ENCODE measurements at regions not wholly inside any gene's neighbourhood (a gene's known extent, or its start where the extent isn't known, plus 50 kb on each side); places are given as distances from the start of the nearest gene placed in this dataset.

- no peak for ATAC-seq (ENCODE audit: low FRiP score)
- Histone ChIP-seq H3K4me3 (ENCODE audit: low read length in 2 of 2) (no peak overlapping the region), H3K27me3 (ENCODE audit: control insufficient read depth in 1 of 2, insufficient read depth in 2 of 2, low read length in 1 of 2) (no peaks in the 10 kb centered on the region), H3K36me3 (ENCODE audit: control insufficient read depth in 1 of 2, insufficient read depth in 2 of 2, low read length in 1 of 2) (no peaks in the 10 kb centered on the region), H3K27ac (ENCODE audit: low read depth in 1 of 2, low read length in 2 of 2) (no peak overlapping the region), H3K4me1 (ENCODE audit: control insufficient read depth in 1 of 2, insufficient read depth in 2 of 2, low read length in 2 of 2) (peaks cover 5 to 7% of the 10 kb centered on the region in 2 donors), H3K9me3 (ENCODE audit: control insufficient read depth, low read length) (no peaks in the 10 kb centered on the region)
- intact Hi-C loops (cut with DNase I), result loop anchor here in 1 of 2 donors (10.0 kb wide), 2 partner anchors 52 to 1312 kb away; partner anchors contain the start of gene ZNF608
- no peak for DNase-seq
- 90 to 91% methylated on average over 2 of the region's 2 CpGs for WGBS, 2 donors
These were observed 53.5 kb downstream of the ZNF608 start for GRCh38 chr5:124692950-124693349.

- DNase-seq (no peak), ATAC-seq (ENCODE audit: low FRiP score) (no peak)
- Histone ChIP-seq H3K9me3 (ENCODE audit: control insufficient read depth, low read length) (no peaks in the 10 kb centered on the region), H3K27me3 (ENCODE audit: control insufficient read depth in 1 of 2, insufficient read depth in 2 of 2, low read length in 1 of 2) (no peaks in the 10 kb centered on the region), H3K36me3 (ENCODE audit: control insufficient read depth in 1 of 2, insufficient read depth in 2 of 2, low read length in 1 of 2) (no peaks in the 10 kb centered on the region), H3K4me3 (ENCODE audit: low read length in 2 of 2) (no peak overlapping the region), H3K4me1 (ENCODE audit: control insufficient read depth in 1 of 2, insufficient read depth in 2 of 2, low read length in 2 of 2) (peaks cover 2 to 3% of the 10 kb centered on the region in 2 donors), H3K27ac (ENCODE audit: low read depth in 1 of 2, low read length in 2 of 2) (no peak overlapping the region)
- 10 to 22% methylated on average over 3 of the region's 3 CpGs for WGBS, 2 donors
- intact Hi-C loops (cut with DNase I), result loop anchor here in 1 of 2 donors (10.0 kb wide), 2 partner anchors 52 to 1312 kb away; partner anchors contain the start of gene ZNF608
These were observed 54.1 kb downstream of the ZNF608 start for GRCh38 chr5:124692324-124692723.

DNA sequence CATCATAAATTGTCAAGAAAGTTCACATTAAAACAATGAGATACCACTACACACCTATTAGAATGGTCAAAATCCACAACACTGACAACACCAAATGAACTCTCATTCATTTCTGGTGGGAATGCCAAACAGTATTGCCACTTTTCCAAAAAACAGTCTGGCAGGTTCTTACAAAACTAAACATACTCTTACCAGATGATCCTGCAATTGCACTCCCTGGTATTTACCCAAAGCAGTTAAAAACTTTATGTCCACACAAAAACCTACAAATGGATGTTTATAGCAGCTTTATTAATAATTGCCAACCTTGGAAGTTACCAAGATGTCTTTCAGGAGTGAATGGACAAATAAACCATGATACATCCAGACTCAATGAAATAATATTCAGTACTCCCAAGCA, 56.8 kb downstream of the ZNF608 start:
- intact Hi-C loops (cut with DNase I), result loop anchor here in 1 of 2 donors (10.0 kb wide), 2 partner anchors 55 to 1315 kb away; partner anchors contain the start of gene ZNF608
- Histone ChIP-seq H3K36me3 (ENCODE audit: control insufficient read depth in 1 of 2, insufficient read depth in 2 of 2, low read length in 1 of 2) (no peaks in the 10 kb centered on the region), H3K9me3 (ENCODE audit: control insufficient read depth, low read length) (no peaks in the 10 kb centered on the region), H3K27me3 (ENCODE audit: control insufficient read depth in 1 of 2, insufficient read depth in 2 of 2, low read length in 1 of 2) (no peaks in the 10 kb centered on the region), H3K4me1 (ENCODE audit: control insufficient read depth in 1 of 2, insufficient read depth in 2 of 2, low read length in 2 of 2) (peaks cover 2 to 8% of the 10 kb centered on the region in 2 donors), H3K27ac (ENCODE audit: low read depth in 1 of 2, low read length in 2 of 2) (no peak overlapping the region), H3K4me3 (ENCODE audit: low read length in 2 of 2) (no peak overlapping the region)
- no peak for DNase-seq
- ATAC-seq (ENCODE audit: low FRiP score), result no peak

- 51 to 60% methylated on average over 3 of the region's 3 CpGs for WGBS, 2 donors
- Histone ChIP-seq H3K9me3 (ENCODE audit: control insufficient read depth, low read length) (no peaks in the 10 kb centered on the region), H3K36me3 (ENCODE audit: control insufficient read depth in 1 of 2, insufficient read depth in 2 of 2, low read length in 1 of 2) (no peaks in the 10 kb centered on the region), H3K4me3 (ENCODE audit: low read length in 2 of 2) (no peak overlapping the region), H3K27me3 (ENCODE audit: control insufficient read depth in 1 of 2, insufficient read depth in 2 of 2, low read length in 1 of 2) (no peaks in the 10 kb centered on the region), H3K4me1 (ENCODE audit: control insufficient read depth in 1 of 2, insufficient read depth in 2 of 2, low read length in 2 of 2) (peaks cover 1 to 4% of the 10 kb centered on the region in 2 donors), H3K27ac (ENCODE audit: low read depth in 1 of 2, low read length in 2 of 2) (no peak overlapping the region)
- intact Hi-C loops (cut with DNase I), result no loop called here
- no peak for DNase-seq
- ATAC-seq (ENCODE audit: low FRiP score), result no peak
These were observed 60.0 kb downstream of the ZNF608 start for GRCh38 chr5:124686239-124687004.

DNA sequence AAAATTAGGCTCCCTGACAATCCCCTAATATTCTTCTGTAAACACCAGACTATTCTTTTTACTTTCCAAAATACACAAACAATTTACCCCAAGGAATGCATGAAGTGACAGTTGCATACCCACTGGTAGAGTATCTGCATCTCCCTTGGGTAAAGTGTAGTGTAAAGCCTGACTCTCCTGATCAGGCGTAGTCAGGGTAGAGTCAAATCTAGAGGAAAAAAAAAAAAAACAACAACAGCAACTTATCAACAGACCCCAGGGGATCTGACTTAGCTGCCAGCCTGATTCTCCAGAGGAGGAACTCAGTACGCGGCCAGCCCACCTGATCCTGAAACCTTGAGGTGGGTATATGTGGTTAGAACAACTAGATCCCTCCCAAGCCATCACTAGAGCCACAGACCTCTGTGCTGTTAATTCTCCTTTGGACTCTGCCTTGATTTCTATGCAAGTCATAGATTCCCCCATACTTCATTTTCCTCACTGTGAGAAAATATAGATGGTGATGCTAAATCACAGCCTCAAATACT, 61.0 kb downstream of the ZNF608 start:
- H3K27ac ChIP-seq (ENCODE audit: low read depth in 1 of 2, low read length in 2 of 2), result no peak overlapping the region
- intact Hi-C loops (cut with DNase I), result no loop called here
- 83 to 85% methylated on average over 3 of the region's 3 CpGs for WGBS, 2 donors
- H3K27me3 ChIP-seq (ENCODE audit: control insufficient read depth in 1 of 2, insufficient read depth in 2 of 2, low read length in 1 of 2), result no peaks in the 10 kb centered on the region
- H3K36me3 ChIP-seq (ENCODE audit: control insufficient read depth in 1 of 2, insufficient read depth in 2 of 2, low read length in 1 of 2), result no peaks in the 10 kb centered on the region
- no peak overlapping the region for H3K4me3 ChIP-seq (ENCODE audit: low read length in 2 of 2)
- no peaks in the 10 kb centered on the region for H3K9me3 ChIP-seq (ENCODE audit: control insufficient read depth, low read length)
- peaks cover 1 to 4% of the 10 kb centered on the region in 2 donors for H3K4me1 ChIP-seq (ENCODE audit: control insufficient read depth in 1 of 2, insufficient read depth in 2 of 2, low read length in 2 of 2)
- DNase-seq (no peak), ATAC-seq (ENCODE audit: low FRiP score) (no peak)

DNA sequence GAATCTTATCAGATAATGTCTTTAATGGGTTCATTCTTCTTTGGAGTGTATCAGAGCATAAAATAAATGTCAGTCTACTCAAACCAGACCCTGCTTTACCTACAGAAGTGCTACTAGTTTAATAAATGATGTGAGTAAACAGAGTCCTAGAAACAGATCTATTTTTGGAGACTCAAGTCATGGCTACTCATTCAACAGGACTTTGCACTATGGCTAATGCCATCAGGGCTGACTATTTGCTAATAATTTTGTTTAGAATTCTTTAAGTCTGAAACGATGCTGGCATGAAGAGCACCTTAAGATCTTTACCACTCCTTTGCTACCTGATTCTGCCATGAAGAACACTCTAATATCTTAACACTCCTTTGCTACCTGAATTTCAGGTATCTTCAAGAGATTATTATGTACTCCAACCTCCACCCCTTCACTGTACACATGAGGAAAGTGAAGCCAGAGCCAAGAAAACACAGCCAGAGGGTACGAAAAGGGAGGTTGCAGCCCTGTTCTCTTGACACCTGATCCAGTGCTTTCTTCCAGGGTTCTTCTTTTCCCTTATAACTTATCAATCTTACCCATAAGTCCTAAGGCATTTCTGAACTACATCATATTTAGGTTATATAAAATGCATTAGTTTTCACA, 62.4 kb downstream of the ZNF608 start:
- H3K9me3 ChIP-seq (ENCODE audit: control insufficient read depth, low read length), result no peaks in the 10 kb centered on the region
- H3K27me3 ChIP-seq (ENCODE audit: control insufficient read depth in 1 of 2, insufficient read depth in 2 of 2, low read length in 1 of 2), result no peaks in the 10 kb centered on the region
- no peaks in the 10 kb centered on the region for H3K36me3 ChIP-seq (ENCODE audit: control insufficient read depth in 1 of 2, insufficient read depth in 2 of 2, low read length in 1 of 2)
- H3K4me1 ChIP-seq (ENCODE audit: control insufficient read depth in 1 of 2, insufficient read depth in 2 of 2, low read length in 2 of 2), result peaks cover 1 to 4% of the 10 kb centered on the region in 2 donors
- ATAC-seq (ENCODE audit: low FRiP score), result no peak
- no peak for DNase-seq
- intact Hi-C loops (cut with DNase I), result no loop called here
- WGBS, 2 donors, result 88 to 91% methylated on average over 2 of the region's 2 CpGs
- no peak overlapping the region for H3K4me3 ChIP-seq (ENCODE audit: low read length in 2 of 2)
- H3K27ac ChIP-seq (ENCODE audit: low read depth in 1 of 2, low read length in 2 of 2), result no peak overlapping the region

- DNase-seq (no peak), ATAC-seq (ENCODE audit: low FRiP score) (no peak)
- Histone ChIP-seq H3K36me3 (ENCODE audit: control insufficient read depth in 1 of 2, insufficient read depth in 2 of 2, low read length in 1 of 2) (no peaks in the 10 kb centered on the region), H3K4me1 (ENCODE audit: control insufficient read depth in 1 of 2, insufficient read depth in 2 of 2, low read length in 2 of 2) (peaks cover 0 to 13% of the 10 kb centered on the region in 2 donors), H3K27me3 (ENCODE audit: control insufficient read depth in 1 of 2, insufficient read depth in 2 of 2, low read length in 1 of 2) (no peaks in the 10 kb centered on the region), H3K27ac (ENCODE audit: low read depth in 1 of 2, low read length in 2 of 2) (no peak overlapping the region), H3K4me3 (ENCODE audit: low read length in 2 of 2) (no peak overlapping the region), H3K9me3 (ENCODE audit: control insufficient read depth, low read length) (no peaks in the 10 kb centered on the region)
- WGBS, 2 donors, result 68 to 82% methylated on average over 4 of the region's 4 CpGs
- intact Hi-C loops (cut with DNase I), result no loop called here
These were observed 66.8 kb downstream of the ZNF608 start for GRCh38 chr5:124679578-124680199.

DNA sequence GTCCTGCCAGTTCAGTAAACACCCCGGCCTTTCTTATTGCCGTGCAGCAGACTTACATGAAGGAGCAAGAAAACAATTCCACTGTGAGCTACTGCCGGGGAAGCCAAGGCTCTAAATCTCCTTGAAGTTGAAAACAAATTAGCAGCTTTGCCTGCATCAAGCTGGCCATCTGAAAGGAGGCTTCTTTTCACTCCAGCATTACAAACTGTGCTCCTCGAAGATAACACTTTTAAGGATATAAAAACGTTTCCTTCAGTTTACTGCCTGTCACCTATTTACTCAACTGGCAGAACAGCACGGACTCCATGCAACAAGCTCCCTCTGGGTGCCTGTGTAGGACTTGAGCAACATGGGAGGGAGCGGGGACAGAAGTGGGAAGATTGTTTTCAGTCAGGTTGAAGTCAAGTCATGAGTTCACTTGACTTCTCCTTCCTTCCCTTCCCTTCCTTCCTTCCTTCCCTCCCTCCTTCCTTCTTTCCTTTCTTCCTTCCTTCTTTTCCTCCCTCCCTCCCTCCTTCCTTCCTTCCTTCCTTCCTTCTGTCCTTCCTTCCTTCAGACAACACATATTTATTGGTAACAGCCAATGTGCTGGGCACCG, 67.4 kb downstream of the ZNF608 start:
- no peaks in the 10 kb centered on the region for H3K9me3 ChIP-seq (ENCODE audit: control insufficient read depth, low read length)
- 57 to 62% methylated on average over 8 of the region's 8 CpGs for WGBS, 2 donors
- no peaks in the 10 kb centered on the region for H3K27me3 ChIP-seq (ENCODE audit: control insufficient read depth in 1 of 2, insufficient read depth in 2 of 2, low read length in 1 of 2)
- ATAC-seq (ENCODE audit: low FRiP score), result no peak
- no peaks in the 10 kb centered on the region for H3K36me3 ChIP-seq (ENCODE audit: control insufficient read depth in 1 of 2, insufficient read depth in 2 of 2, low read length in 1 of 2)
- H3K4me3 ChIP-seq (ENCODE audit: low read length in 2 of 2), result no peak overlapping the region
- H3K27ac ChIP-seq (ENCODE audit: low read depth in 1 of 2, low read length in 2 of 2), result peak overlapping the region in 1 of 2 donors; percentile 36
- intact Hi-C loops (cut with DNase I), result no loop called here
- H3K4me1 ChIP-seq (ENCODE audit: control insufficient read depth in 1 of 2, insufficient read depth in 2 of 2, low read length in 2 of 2), result peaks cover 0 to 13% of the 10 kb centered on the region in 2 donors
- DNase-seq, result no peak
